Activated naive CD4-positive, alpha-beta T cell treated with anti-CD3 and anti-CD28 coated beads, Interleukin-2, amount 50 U/mL, for 24 hours (primary cell): ENCODE measurements at regions not wholly inside any gene's neighbourhood (a gene's known extent, or its start where the extent isn't known, plus 50 kb on each side); places are given as distances from the start of the nearest gene placed in this dataset.
"Not testable (repeated sequence)": the region's sequence is repeated elsewhere in the genome, so short reads cannot be mapped to it uniquely, and the experiment has no call there.

Experiments
- H3K27ac Mint-ChIP-seq: one replicate; pipeline ENCODE4 v1.8.0; 2021; ENCODE audit warnings: mild to moderate bottlenecking, mixed read lengths
- H3K27me3 Mint-ChIP-seq: one replicate; pipeline ENCODE4 v1.8.0; 2021; ENCODE audit warnings: mixed read lengths
- H3K36me3 Mint-ChIP-seq: one replicate; pipeline ENCODE4 v1.8.0; 2021; ENCODE audit warnings: mixed read lengths
- H3K4me1 Mint-ChIP-seq: one replicate; pipeline ENCODE4 v1.8.0; 2021; ENCODE audit warnings: mixed read lengths
- H3K4me3 Mint-ChIP-seq: one replicate; pipeline ENCODE4 v1.8.0; 2021; ENCODE audit warnings: mild to moderate bottlenecking, mixed read lengths
- H3K9me3 Mint-ChIP-seq: one replicate; pipeline ENCODE4 v1.8.0; 2021; ENCODE audit warnings: mixed read lengths

DNA sequence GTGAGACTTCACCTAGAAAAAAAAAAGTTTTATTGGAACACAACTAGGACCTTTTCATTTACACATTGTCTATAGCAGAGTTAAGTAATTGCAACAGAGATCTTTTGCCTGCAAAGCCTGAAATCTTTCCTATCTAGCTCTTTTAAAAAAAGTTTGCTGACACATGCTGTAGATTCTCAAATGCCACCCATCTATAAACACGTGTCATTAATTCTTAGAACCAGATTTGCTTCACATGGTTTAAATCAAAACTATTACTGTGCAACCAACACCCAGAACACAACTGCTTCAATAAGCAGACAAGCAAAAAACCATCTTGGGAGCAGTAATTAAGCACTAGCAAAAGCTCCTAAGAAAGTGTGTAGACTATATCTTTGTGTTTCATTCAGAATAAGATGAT is 55.0 kb downstream of the OXSM start:
- peaks cover 6% of the 10 kb centered on the region for H3K4me1 Mint-ChIP-seq
- H3K27ac Mint-ChIP-seq: no peak overlapping the region
- no peak overlapping the region for H3K4me3 Mint-ChIP-seq
- no peaks in the 10 kb centered on the region for H3K36me3 Mint-ChIP-seq
- H3K27me3 Mint-ChIP-seq: no peaks in the 10 kb centered on the region
- H3K9me3 Mint-ChIP-seq: no peaks in the 10 kb centered on the region

DNA sequence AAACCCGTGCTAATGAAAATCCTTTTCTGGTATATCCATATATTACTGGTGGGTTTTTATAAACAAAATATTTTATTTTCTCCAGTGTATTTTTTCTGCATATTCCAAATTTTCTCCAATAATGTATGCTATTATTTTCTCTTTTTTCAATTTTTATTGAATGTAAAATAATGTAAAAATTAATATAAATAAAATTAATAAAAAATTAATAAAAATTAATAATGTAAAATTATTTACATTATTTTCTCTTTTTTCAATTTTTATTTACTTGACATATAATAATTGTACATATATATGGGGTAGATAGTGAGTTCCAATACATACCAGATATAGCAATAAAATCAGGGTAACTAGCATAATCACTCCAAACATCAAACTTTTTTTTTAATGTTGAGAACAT is 56.4 kb downstream of the OXSM start:
- Mint-ChIP-seq H3K4me1 (peaks cover 8% of the 10 kb centered on the region), H3K9me3 (no peaks in the 10 kb centered on the region), H3K4me3 (no peak overlapping the region), H3K27ac (no peak overlapping the region), H3K36me3 (no peaks in the 10 kb centered on the region), H3K27me3 (peaks cover under 1% of the 10 kb centered on the region)

DNA sequence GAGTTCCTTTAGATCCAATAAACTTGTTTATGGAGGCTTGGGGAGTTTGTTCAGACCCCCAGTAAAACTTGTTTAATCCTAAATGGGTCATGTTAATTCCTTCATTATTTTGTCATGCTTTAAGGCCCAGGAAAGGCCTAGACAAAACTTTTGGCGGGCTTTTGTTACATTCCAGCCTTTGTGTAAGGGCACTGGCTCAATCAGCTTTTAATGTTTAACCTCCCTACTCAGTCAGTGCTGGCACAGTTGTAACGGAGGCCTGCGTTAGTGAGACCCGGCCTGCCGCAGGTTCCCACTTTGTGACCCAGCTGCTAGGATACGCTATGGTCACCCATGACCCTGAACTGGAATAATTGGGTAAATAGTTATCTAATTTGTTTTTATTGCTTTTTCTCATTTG is 59.2 kb downstream of the OXSM start:
- no peaks in the 10 kb centered on the region for H3K9me3 Mint-ChIP-seq
- no peak overlapping the region for H3K27ac Mint-ChIP-seq
- peaks cover 2% of the 10 kb centered on the region for H3K27me3 Mint-ChIP-seq

DNA sequence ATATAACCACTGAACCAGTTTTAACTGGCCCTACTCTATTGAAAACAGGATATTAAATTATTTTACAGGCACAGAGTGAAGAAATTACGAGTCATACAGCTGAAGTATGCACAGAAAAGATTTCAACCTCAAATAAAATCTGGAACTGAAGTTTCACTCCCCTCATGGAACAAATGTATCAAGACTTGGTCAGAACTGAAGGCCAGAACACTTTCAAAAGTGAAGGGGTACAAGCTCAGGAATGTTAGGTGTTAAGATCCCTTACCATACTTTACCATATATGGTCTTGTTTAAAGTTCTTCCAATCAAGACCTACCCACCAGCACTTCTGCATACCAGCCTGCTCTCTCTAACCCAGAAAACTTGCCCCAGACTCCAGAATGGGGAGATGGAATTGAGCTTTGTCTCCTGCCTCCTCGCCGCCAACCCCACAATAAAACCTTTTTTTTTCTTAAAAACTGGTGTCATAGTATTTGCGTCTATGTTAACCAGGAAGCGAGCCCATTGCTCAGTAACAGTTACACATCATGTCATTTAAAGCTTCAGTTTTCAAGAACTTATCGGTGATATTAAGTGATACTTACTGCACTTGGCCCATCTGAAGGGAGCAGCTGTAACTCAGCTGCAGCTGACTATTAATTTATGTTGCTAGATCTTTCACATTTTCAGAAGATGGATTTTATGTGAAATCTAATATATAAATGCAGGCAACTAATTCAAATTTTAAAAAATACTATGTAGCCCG is 59.9 kb downstream of the OXSM start:
- Mint-ChIP-seq H3K4me1 (peaks cover 8% of the 10 kb centered on the region), H3K27ac (no peak overlapping the region), H3K9me3 (no peaks in the 10 kb centered on the region), H3K4me3 (no peak overlapping the region), H3K36me3 (no peaks in the 10 kb centered on the region), H3K27me3 (peaks cover 2% of the 10 kb centered on the region)

More for the DNA sequence above, 59.2 kb downstream of the OXSM start:
- H3K4me1 Mint-ChIP-seq: peaks cover 8% of the 10 kb centered on the region
- no peak overlapping the region for H3K4me3 Mint-ChIP-seq
- no peaks in the 10 kb centered on the region for H3K36me3 Mint-ChIP-seq

DNA sequence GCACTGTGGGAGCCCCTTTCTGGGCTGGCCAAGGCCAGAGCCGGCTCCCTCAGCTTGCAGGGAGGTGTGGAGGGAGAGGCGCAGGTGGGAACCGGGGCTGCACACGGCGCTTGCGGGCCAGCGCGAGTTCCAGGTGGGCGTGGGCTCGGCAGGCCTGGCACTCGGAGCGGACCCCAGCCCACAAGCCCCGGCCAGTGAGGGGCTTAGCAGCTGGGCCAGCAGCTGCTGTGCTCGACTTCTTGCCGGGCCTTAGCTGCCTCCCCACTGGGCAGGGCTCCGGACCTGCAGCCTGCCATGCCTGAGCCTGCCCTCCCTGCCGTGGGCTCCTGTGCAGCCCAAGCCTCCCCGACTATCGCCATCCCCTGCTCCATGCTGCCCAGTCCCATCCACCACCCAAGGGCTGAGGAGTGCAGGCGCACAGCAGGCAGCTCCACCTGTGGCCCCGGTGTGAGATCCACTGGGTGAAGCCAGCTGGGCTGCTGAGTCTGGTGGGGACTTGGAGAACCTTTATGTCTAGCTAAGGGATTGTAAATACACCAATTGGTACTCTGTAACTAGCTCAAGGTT is 61.9 kb downstream of the OXSM start:
- not testable (repeated sequence) for H3K27ac Mint-ChIP-seq, H3K9me3 Mint-ChIP-seq, H3K27me3 Mint-ChIP-seq, H3K36me3 Mint-ChIP-seq, H3K4me1 Mint-ChIP-seq, H3K4me3 Mint-ChIP-seq

DNA sequence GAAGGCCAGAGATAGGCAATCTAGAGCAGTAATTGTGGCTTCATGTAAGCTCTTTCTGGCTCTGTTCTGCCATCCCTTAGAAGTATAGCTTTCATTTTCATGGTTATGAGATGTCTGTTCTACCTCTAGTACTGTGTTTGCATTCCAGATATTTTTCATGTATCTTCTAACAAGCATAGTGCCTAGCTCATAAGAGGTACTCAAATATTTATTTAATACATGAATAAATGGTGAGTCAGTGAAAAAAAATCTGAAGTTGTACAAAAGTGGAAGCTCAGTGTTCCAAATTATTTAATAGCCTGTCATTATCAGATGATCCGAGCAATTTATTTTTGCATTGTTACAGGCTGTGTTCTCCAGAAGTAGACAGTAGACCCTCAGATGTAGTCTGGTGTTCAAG is 64.3 kb downstream of the OXSM start:
- Mint-ChIP-seq H3K27me3 (peaks cover 2% of the 10 kb centered on the region), H3K36me3 (no peaks in the 10 kb centered on the region), H3K4me1 (peaks cover 8% of the 10 kb centered on the region), H3K9me3 (no peaks in the 10 kb centered on the region), H3K27ac (no peak overlapping the region), H3K4me3 (no peak overlapping the region)

DNA sequence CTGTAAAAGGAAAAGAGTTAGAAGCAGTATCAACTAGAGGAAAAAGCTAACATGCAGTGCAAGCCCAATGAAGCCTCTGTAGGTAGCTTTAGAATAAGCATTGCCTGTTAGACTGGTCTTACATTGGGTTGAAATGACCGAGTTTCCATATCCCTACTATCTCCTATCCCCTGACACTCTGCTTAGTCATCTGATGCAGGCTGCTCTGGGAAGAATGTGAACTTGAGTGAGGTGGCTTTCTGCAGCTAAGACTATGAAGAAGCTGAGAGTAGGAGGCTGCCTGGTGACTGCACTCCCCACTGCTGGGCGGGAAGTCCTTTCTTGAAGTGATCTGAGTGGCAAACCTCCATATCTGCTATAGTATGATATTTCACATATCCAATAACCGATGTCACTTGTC is 64.7 kb downstream of the OXSM start:
- Mint-ChIP-seq H3K4me3 (no peak overlapping the region), H3K27ac (no peak overlapping the region), H3K36me3 (no peaks in the 10 kb centered on the region), H3K9me3 (no peaks in the 10 kb centered on the region), H3K27me3 (peaks cover 2% of the 10 kb centered on the region), H3K4me1 (peaks cover 4% of the 10 kb centered on the region)

DNA sequence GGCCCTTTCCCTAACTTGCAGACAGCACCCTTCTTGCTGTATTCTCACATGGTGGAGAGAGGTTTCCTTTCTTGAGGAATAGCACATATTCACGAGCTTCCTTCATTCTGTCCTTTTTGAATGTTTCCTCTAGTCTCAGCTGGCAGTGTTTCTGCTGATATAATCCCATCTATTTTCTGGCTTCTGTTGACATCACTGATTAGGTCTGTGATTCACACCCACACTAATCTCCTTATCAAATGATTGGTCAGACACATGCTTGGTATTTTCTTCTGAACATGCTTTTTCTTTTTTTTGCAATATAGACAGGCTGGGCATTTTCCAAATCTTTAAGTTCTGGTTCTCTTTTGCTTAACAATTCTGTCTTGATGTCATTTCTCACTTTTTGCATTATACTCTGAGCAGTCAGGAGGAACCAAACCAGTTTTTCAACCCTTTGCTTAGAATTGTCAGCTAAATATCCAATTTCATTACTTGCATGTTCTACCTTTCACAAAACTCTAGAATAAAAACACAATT is 65.4 kb downstream of the OXSM start:
- no peaks in the 10 kb centered on the region for H3K4me1 Mint-ChIP-seq

DNA sequence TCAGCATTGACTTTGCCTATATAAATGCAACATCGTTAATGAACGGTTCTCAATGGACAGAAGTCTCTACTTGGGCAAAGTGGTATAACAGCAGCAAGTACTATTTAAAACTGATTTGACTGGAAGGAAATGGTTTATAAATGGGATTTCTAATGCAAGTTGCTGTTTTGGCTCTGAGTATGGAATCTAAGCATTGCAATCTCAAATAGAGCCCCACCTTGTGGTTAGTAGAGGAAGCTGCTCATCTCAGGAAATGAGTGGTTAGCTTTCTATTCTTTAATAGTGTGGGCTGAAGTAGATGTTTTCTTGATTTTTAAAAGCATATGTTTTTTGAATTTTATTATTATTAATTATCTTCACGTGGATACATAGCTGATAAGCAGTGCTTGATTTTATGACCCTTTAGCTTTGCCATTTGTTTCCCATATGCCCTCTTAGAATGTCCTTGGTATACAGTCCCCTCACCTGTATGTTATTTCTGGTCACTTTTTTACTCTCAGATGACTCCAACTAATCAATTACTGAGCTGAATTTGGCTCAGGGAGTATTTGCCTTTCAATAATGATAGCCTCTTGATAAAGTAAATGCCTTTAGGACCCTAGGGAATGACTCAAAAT is 67.1 kb downstream of the OXSM start:
- no peak overlapping the region for H3K4me3 Mint-ChIP-seq
- no peaks in the 10 kb centered on the region for H3K4me1 Mint-ChIP-seq
- H3K36me3 Mint-ChIP-seq: no peaks in the 10 kb centered on the region
- H3K27me3 Mint-ChIP-seq: no peaks in the 10 kb centered on the region
- no peaks in the 10 kb centered on the region for H3K9me3 Mint-ChIP-seq
- no peak overlapping the region for H3K27ac Mint-ChIP-seq

More for the DNA sequence above, 65.4 kb downstream of the OXSM start:
- peaks cover 2% of the 10 kb centered on the region for H3K27me3 Mint-ChIP-seq
- peak overlapping the region; percentile 31 for H3K27ac Mint-ChIP-seq
- no peaks in the 10 kb centered on the region for H3K9me3 Mint-ChIP-seq
- no peak overlapping the region for H3K4me3 Mint-ChIP-seq
- H3K36me3 Mint-ChIP-seq: no peaks in the 10 kb centered on the region

DNA sequence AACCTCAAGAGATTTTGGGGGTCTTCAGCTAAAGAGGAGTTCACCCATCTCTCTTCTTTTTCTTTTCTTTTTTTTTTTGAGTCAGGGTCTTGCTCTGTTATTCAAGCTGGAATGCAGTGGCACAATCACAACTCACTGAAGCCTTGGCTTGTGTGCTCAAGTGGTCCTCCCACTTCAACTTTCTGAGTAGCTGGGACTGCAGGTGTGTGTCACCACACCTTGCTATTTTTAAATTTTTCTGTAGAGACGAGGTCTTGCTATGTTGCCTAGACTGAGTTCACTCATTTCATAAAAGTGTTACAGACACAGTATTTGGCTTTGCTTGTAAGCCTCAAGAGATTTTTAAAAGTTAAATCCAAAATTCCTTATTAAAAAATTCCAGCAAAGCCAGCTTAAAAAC is 71.7 kb downstream of the OXSM start:
- H3K4me1 Mint-ChIP-seq: peaks cover 5% of the 10 kb centered on the region
- no peaks in the 10 kb centered on the region for H3K27me3 Mint-ChIP-seq
- H3K9me3 Mint-ChIP-seq: no peaks in the 10 kb centered on the region
- no peak overlapping the region for H3K4me3 Mint-ChIP-seq
- no peak overlapping the region for H3K27ac Mint-ChIP-seq
- H3K36me3 Mint-ChIP-seq: no peaks in the 10 kb centered on the region

DNA sequence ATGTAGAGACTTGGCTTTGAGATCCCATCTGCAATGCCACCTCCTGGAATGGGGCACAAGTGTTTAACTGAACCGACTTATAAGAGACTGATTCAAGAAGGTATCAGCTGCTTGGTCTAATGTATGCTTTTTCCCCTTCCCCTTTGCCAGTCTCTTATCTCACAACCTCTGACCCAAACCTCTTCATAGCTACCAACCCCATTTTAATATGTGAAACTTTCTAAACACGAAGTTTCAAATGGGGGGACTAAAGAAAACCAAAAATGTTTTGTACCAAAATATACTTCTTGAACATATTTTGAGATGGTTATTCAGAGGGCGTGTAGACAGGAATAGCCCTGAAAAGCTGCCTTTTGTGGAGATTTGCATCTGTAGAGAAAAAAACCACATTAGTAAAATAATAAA is 73.1 kb downstream of the OXSM start:
- Mint-ChIP-seq H3K27ac (no peak overlapping the region), H3K36me3 (no peaks in the 10 kb centered on the region), H3K9me3 (no peaks in the 10 kb centered on the region), H3K27me3 (no peaks in the 10 kb centered on the region), H3K4me3 (no peak overlapping the region), H3K4me1 (peaks cover 8% of the 10 kb centered on the region)

DNA sequence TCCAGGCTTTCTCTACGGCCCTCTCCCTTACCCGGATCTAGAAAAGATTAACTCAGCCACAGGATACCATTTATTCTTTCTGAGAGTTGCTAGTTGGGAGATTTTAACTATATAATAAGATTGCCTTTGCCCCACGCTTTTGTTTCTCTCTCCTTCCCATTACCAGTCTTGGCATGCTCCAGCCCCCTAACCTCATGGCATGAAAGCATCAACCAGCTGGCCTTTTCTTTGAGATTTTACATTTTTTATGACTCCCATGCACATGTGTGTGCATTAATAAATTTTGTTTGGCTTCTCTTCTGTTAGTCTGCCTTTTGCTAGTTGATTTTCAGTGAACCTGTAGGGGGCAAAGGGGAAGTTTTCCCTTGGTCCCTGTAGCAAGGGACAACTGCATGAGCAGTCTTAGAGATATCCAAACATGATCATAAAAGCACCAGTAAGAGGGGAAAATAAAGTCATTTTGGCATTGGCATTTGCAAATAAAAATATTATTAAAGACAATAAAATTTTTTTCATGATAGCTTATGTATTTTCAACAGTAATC is 73.6 kb downstream of the OXSM start:
- Mint-ChIP-seq H3K27ac (no peak overlapping the region), H3K4me3 (no peak overlapping the region), H3K9me3 (no peaks in the 10 kb centered on the region), H3K4me1 (peaks cover 13% of the 10 kb centered on the region), H3K36me3 (no peaks in the 10 kb centered on the region), H3K27me3 (no peaks in the 10 kb centered on the region)

DNA sequence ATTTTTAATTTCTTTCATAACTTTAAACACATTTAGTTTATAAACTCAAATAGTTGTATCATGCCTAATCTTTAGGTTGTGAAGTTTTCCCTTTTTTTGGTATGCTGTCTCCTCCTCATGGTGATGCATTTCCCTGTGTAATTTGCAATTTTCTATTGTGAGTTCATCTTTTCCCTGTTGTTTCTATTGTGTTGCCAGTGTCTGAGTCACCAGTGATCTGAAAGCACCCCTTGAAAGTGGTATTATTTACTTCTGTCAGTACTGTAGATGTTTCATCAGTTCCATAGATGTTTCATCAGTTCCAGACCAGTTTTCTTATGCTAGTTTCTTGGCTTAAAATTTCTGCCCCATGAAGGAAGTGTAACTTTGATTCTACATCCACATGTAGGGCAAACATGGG is 80.6 kb downstream of the OXSM start:
- Mint-ChIP-seq H3K27me3 (no peaks in the 10 kb centered on the region), H3K9me3 (no peaks in the 10 kb centered on the region), H3K36me3 (no peaks in the 10 kb centered on the region), H3K4me3 (no peak overlapping the region), H3K27ac (peak overlapping the region; percentile 44), H3K4me1 (peaks cover 24% of the 10 kb centered on the region)

DNA sequence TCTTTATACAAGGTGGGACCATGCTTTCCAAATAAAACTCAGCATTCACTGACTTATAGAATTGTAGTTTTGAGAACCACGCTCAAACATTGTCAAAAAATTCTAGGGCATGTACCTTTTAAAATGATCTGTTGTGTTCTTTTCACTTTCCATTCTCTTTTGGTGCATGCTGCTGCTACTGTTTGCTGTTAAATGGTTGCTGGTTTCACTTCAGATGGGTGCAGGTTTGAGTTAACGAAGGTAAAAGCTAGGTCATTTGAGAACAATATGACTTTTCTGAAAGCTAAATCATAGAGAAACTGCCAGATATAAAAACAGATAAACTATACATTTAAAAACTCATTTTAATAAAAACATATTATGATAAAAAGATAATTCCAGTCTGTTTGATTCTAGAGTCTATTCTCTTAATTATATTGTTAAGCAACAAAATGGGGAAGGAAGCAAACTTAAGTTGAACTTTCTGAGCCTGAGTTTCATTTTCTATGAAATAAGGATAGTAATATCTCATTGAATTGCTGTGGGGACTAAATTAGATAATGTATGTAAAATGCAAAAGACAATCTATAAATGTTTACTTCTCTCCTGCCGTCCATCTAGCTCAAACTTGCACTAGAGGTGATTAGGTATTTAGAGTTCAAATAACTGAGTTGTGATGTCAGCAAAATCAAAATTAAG is 82.4 kb downstream of the OXSM start:
- no peak overlapping the region for H3K4me3 Mint-ChIP-seq

DNA sequence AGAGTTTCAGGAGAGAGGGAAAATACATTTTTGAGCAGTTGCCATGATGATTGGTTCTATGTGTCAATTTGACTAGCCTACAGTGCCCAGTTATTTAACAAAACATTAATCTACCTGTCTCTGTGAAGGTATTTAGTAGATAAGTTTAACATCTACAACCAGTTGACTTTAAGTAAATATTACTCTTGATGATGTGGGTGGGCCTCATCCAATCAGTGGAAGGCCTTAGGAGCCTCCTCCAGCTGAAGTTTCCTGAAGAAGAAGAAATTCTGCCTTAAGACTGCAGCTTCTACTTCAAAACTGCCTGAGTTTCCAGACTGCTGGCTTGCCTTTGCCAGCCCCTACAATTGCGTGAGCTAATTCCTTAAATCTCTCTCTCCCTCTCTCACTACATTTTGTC is 93.6 kb downstream of the OXSM start:
- peaks cover 6% of the 10 kb centered on the region for H3K27me3 Mint-ChIP-seq
- H3K9me3 Mint-ChIP-seq: no peaks in the 10 kb centered on the region
- H3K27ac Mint-ChIP-seq: no peak overlapping the region

More for the DNA sequence above, 82.4 kb downstream of the OXSM start:
- peaks cover 16% of the 10 kb centered on the region for H3K4me1 Mint-ChIP-seq
- no peaks in the 10 kb centered on the region for H3K36me3 Mint-ChIP-seq
- peak overlapping the region; percentile 23 for H3K27ac Mint-ChIP-seq
- no peaks in the 10 kb centered on the region for H3K9me3 Mint-ChIP-seq
- H3K27me3 Mint-ChIP-seq: no peaks in the 10 kb centered on the region

More for the DNA sequence above, 93.6 kb downstream of the OXSM start:
- H3K4me3 Mint-ChIP-seq: no peak overlapping the region
- H3K36me3 Mint-ChIP-seq: no peaks in the 10 kb centered on the region
- no peaks in the 10 kb centered on the region for H3K4me1 Mint-ChIP-seq
